ENCODE measurements at regions not wholly inside any gene's neighbourhood (a gene's known extent, or its start where the extent isn't known, plus 50 kb on each side); places are given as distances from the start of the nearest gene placed in this dataset.

DNA sequence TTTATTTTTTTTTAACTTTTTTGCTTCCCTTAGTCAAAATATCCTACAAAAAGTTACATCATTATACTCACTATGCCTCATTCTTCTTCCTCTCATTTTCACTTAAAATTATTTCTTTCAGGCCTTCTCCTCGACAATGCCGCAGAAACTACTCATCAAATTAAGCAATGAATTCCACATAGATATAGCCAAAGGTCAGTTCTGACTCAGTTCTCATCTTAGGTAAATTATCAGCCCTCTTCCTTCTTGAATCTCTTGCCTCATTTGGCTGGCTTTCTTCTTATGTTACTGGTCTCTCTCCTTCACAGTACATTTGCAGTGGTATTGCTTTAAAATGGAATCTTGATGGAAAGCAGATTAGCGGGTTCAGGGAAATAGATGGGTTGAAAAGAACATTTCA is 260.7 kb upstream of the BRINP3 start:
- Mint-ChIP-seq H3K36me3 (ENCODE audit: low read depth) (no peaks in the 10 kb centered on the region), H3K9me3 (peaks cover 4% of the 10 kb centered on the region)

DNA sequence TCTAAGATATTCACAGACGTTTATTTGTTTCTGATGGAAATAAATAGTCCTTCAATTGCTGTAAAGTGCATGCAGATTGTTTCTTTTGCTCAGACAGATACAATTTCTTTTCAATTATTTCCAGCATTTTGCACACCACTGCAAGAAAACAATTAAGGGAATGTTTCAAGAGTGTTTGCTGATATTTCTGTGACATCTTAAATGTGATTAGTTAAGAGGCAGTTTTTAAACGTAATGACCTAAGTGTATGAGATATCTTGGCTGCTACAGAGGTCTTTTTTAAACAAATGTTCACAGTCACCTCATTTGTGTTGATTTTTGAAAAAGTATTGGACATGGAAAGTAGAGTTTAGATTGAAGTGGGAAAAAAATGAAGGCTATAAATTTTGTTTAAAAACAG is 262.3 kb upstream of the BRINP3 start:
- Mint-ChIP-seq H3K36me3 (ENCODE audit: low read depth) (no peaks in the 10 kb centered on the region), H3K27ac (no peak overlapping the region), H3K4me3 (no peak overlapping the region), H3K4me1 (ENCODE audit: low read depth) (no peaks in the 10 kb centered on the region), H3K27me3 (ENCODE audit: insufficient read depth) (no peaks in the 10 kb centered on the region), H3K9me3 (peaks cover 15% of the 10 kb centered on the region)
- TF ChIP-seq CTCF (IDR thresholded peaks at IDR 0.05), result no peak
- DNase-seq, result no peak

More for the DNA sequence above, 260.7 kb upstream of the BRINP3 start:
- no peak for DNase-seq
- Mint-ChIP-seq H3K27ac (no peak overlapping the region), H3K27me3 (ENCODE audit: insufficient read depth) (no peaks in the 10 kb centered on the region), H3K4me1 (ENCODE audit: low read depth) (no peaks in the 10 kb centered on the region), H3K4me3 (no peak overlapping the region)
- no peak for TF ChIP-seq CTCF (IDR thresholded peaks at IDR 0.05)

GRCh38 chr1:190747704-190748103 is 270.0 kb upstream of the BRINP3 start:
- DNase-seq, result no peak
- H3K4me3 Mint-ChIP-seq, result no peak overlapping the region
- H3K9me3 Mint-ChIP-seq, result peaks cover 15% of the 10 kb centered on the region
- no peaks in the 10 kb centered on the region for H3K27me3 Mint-ChIP-seq (ENCODE audit: insufficient read depth)
- TF ChIP-seq CTCF (IDR thresholded peaks at IDR 0.05), result no peak
- no peaks in the 10 kb centered on the region for H3K36me3 Mint-ChIP-seq (ENCODE audit: low read depth)
- no peak overlapping the region for H3K27ac Mint-ChIP-seq
- H3K4me1 Mint-ChIP-seq (ENCODE audit: low read depth), result no peaks in the 10 kb centered on the region

DNA sequence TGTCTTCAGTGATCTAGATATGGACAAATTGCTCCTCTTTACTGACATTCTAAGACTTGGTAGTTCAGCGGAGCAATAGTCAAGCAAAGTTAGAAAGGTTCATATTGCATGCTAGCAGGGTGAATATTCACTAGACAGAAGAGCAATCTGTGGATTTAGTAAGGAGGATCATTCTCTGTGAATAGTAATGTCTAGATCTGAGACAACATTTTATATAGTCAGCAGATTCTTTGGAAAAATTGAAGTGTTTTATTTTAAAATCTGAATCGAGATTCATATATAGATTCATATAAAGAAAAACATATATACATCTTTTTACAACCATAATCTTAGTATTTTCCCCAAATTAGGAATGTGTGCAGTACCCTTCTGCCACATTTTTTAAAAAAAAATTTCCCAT is 274.5 kb upstream of the BRINP3 start:
- Mint-ChIP-seq H3K27me3 (ENCODE audit: insufficient read depth) (no peaks in the 10 kb centered on the region), H3K27ac (no peak overlapping the region), H3K4me3 (no peak overlapping the region), H3K36me3 (ENCODE audit: low read depth) (no peaks in the 10 kb centered on the region), H3K9me3 (peaks cover 6% of the 10 kb centered on the region), H3K4me1 (ENCODE audit: low read depth) (no peaks in the 10 kb centered on the region)
- DNase-seq, result no peak
- no peak for TF ChIP-seq CTCF (IDR thresholded peaks at IDR 0.05)

GRCh38 chr1:190754666-190755065 is 277.0 kb upstream of the BRINP3 start:
- Mint-ChIP-seq H3K36me3 (ENCODE audit: low read depth) (no peaks in the 10 kb centered on the region), H3K27me3 (ENCODE audit: insufficient read depth) (no peaks in the 10 kb centered on the region), H3K9me3 (peaks cover 6% of the 10 kb centered on the region), H3K4me3 (no peak overlapping the region), H3K27ac (no peak overlapping the region), H3K4me1 (ENCODE audit: low read depth) (no peaks in the 10 kb centered on the region)
- TF ChIP-seq CTCF (IDR thresholded peaks at IDR 0.05), result no peak
- no peak for DNase-seq

DNA sequence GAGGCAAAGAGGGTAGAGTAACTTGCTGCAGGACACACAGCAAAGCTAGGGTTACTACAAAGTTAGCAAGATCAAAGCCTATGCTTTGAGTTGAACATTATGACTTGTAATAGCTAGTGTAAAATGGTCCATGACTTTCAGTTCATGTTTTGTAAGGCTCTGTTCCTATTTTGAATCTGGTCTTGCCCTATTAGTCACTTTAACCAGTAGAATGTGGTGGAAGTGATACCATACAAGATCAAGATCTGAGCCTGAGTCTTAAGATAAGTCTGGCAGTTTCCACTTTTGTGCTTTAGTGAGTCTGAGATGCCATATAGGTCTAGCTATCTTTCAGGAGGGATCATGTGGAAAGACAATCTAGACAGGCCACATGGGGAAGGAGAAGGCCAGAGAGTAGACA is 282.1 kb upstream of the BRINP3 start:
- DNase-seq, result no peak
- Mint-ChIP-seq H3K27ac (no peak overlapping the region), H3K4me3 (no peak overlapping the region), H3K36me3 (ENCODE audit: low read depth) (no peaks in the 10 kb centered on the region), H3K4me1 (ENCODE audit: low read depth) (no peaks in the 10 kb centered on the region), H3K9me3 (peaks cover 23% of the 10 kb centered on the region), H3K27me3 (ENCODE audit: insufficient read depth) (no peaks in the 10 kb centered on the region)
- no peak for TF ChIP-seq CTCF (IDR thresholded peaks at IDR 0.05)
